Suprapubic skin (tissue), 4 donors: ENCODE measurements at regions not wholly inside any gene's neighbourhood (a gene's known extent, or its start where the extent isn't known, plus 50 kb on each side); places are given as distances from the start of the nearest gene placed in this dataset.

Source experiments
- DNase-seq, 2 donors: peaks; one replicate each; pipeline ENCODE4 v3.0.0-alpha.2; 2019; ENCODE audit warnings: low spot score in 2 of 2
- H3K27ac ChIP-seq: fragments of 200-600 bp; sonication (generic); one replicate; pipeline ENCODE4 v1.5.1; 2019
- H3K27me3 ChIP-seq: fragments of 200-600 bp; sonication (generic); one replicate; pipeline ENCODE4 v1.5.1; 2019
- H3K36me3 ChIP-seq: fragments of 200-600 bp; sonication (generic); one replicate; pipeline ENCODE4 v1.5.1; 2019
- H3K4me1 ChIP-seq: fragments of 200-600 bp; sonication (generic); one replicate; pipeline ENCODE4 v1.5.1; 2019
- H3K4me3 ChIP-seq: fragments of 200-600 bp; sonication (generic); one replicate; pipeline ENCODE4 v1.5.1; 2019; ENCODE audit warnings: mild to moderate bottlenecking
- H3K9me3 ChIP-seq: fragments of 200-600 bp; sonication (generic); one replicate; pipeline ENCODE4 v1.5.1; 2019
- EP300 ChIP-seq: sonication (generic); formaldehyde crosslinking; IDR thresholded peaks from one replicate; pipeline ENCODE4 v1.6.1; 2017; ENCODE audit warnings: antibody characterized with exemption
- POLR2A ChIP-seq, 2 donors: fragments of 450-650 bp; IDR thresholded peaks; one replicate each; pipeline ENCODE4 v1.6.1; 2017; ENCODE audit warnings: antibody characterized with exemption in 2 of 2, mild to moderate bottlenecking in 2 of 2, moderate library complexity in 2 of 2
- POLR2AphosphoS5 ChIP-seq, 3 donors: sonication (generic); formaldehyde crosslinking; IDR thresholded peaks; one replicate each; pipeline ENCODE4 v1.6.1; 2017; ENCODE audit warnings: antibody characterized with exemption in 3 of 3
- WGBS: methylation state at CpG from one replicate; pipeline ENCODE4 v1.1.5; 2018; 5-methylcytosine and 5-hydroxymethylcytosine counted together
- TF ChIP-seq, protein P1 (sequence below), 2 donors: fragments of 200-600 bp in 1 of 2; fragments of 450-650 bp in 1 of 2; sonication (generic) in 1 of 2; IDR thresholded peaks; one replicate each; pipeline ENCODE4 v1.5.1; 2016 to 2019; ENCODE audit warnings: antibody characterized with exemption in 2 of 2, mild to moderate bottlenecking in 1 of 2, moderate library complexity in 1 of 2

- Histone ChIP-seq H3K27ac (no peak overlapping the region), H3K4me1 (no peaks in the 10 kb centered on the region), H3K36me3 (no peaks in the 10 kb centered on the region), H3K9me3 (no peaks in the 10 kb centered on the region), H3K4me3 (no peak overlapping the region), H3K27me3 (no peaks in the 10 kb centered on the region)
- DNase-seq = no peak
- 69% methylated on average over 2 of the region's 2 CpGs for WGBS
- TF ChIP-seq, protein P1, sequence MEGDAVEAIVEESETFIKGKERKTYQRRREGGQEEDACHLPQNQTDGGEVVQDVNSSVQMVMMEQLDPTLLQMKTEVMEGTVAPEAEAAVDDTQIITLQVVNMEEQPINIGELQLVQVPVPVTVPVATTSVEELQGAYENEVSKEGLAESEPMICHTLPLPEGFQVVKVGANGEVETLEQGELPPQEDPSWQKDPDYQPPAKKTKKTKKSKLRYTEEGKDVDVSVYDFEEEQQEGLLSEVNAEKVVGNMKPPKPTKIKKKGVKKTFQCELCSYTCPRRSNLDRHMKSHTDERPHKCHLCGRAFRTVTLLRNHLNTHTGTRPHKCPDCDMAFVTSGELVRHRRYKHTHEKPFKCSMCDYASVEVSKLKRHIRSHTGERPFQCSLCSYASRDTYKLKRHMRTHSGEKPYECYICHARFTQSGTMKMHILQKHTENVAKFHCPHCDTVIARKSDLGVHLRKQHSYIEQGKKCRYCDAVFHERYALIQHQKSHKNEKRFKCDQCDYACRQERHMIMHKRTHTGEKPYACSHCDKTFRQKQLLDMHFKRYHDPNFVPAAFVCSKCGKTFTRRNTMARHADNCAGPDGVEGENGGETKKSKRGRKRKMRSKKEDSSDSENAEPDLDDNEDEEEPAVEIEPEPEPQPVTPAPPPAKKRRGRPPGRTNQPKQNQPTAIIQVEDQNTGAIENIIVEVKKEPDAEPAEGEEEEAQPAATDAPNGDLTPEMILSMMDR (IDR thresholded peaks at IDR 0.05) = no peak
- TF ChIP-seq POLR2AphosphoS5 (IDR thresholded peaks at IDR 0.05) = no peak
- no peak for TF ChIP-seq POLR2A (IDR thresholded peaks at IDR 0.05)
- TF ChIP-seq EP300 = no peak
Measured at GRCh38 chr4:143036443-143036842, 148.3 kb upstream of the USP38 start.

GRCh38 chr4:143046454-143046853, 138.3 kb upstream of the USP38 start:
- Histone ChIP-seq H3K27ac (no peak overlapping the region), H3K27me3 (no peaks in the 10 kb centered on the region), H3K4me3 (no peak overlapping the region), H3K9me3 (no peaks in the 10 kb centered on the region), H3K36me3 (no peaks in the 10 kb centered on the region), H3K4me1 (no peaks in the 10 kb centered on the region)
- TF ChIP-seq EP300 (no peak), POLR2A (IDR thresholded peaks at IDR 0.05) (no peak), POLR2AphosphoS5 (IDR thresholded peaks at IDR 0.05) (no peak)
- TF ChIP-seq, protein P1 (IDR thresholded peaks at IDR 0.05) = no peak
- DNase-seq = no peak
- 74% methylated on average over 4 of the region's 4 CpGs for WGBS

- Histone ChIP-seq H3K9me3 (no peaks in the 10 kb centered on the region), H3K36me3 (no peaks in the 10 kb centered on the region), H3K4me1 (no peaks in the 10 kb centered on the region), H3K27ac (no peak overlapping the region), H3K4me3 (no peak overlapping the region), H3K27me3 (no peaks in the 10 kb centered on the region)
- no peak for DNase-seq
- 89% methylated on average over 4 of the region's 4 CpGs for WGBS
- TF ChIP-seq POLR2AphosphoS5 (IDR thresholded peaks at IDR 0.05) (no peak), EP300 (no peak), POLR2A (IDR thresholded peaks at IDR 0.05) (no peak)
- TF ChIP-seq, protein P1 (IDR thresholded peaks at IDR 0.05) = no peak
Measured at GRCh38 chr4:143046906-143047305, 137.8 kb upstream of the USP38 start.

GRCh38 chr4:143054971-143055370, 129.7 kb upstream of the USP38 start:
- Histone ChIP-seq H3K27me3 (no peaks in the 10 kb centered on the region), H3K4me3 (no peak overlapping the region), H3K27ac (no peak overlapping the region), H3K36me3 (no peaks in the 10 kb centered on the region), H3K4me1 (no peaks in the 10 kb centered on the region), H3K9me3 (no peaks in the 10 kb centered on the region)
- WGBS = 57% methylated on average over 1 of the region's 1 CpG
- DNase-seq = no peak
- no peak for TF ChIP-seq EP300
- TF ChIP-seq POLR2AphosphoS5 (IDR thresholded peaks at IDR 0.05) = no peak
- no peak for TF ChIP-seq POLR2A (IDR thresholded peaks at IDR 0.05)
- TF ChIP-seq, protein P1 (IDR thresholded peaks at IDR 0.05) = no peak

DNA sequence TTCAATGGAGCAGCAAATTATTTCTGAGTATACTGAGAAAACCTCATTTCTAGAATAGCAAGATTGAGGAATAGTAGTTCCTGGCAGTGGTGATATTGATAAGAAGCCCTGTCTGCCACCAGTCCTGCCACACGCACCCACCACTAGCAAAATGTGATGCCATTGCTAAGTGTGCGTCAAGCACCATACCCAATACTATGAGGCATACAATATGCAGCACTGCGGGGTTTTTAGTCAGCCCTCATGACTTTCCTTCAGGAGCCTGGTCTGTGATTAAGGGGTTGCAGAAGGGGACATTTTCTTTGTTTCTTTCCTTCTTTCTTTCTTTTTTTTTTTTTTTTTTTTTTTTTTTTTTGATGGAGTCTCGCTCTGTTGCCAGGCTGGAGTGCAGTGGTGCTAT, 128.7 kb upstream of the USP38 start:
- Histone ChIP-seq H3K27ac (no peak overlapping the region), H3K36me3 (no peaks in the 10 kb centered on the region), H3K9me3 (no peaks in the 10 kb centered on the region), H3K4me3 (no peak overlapping the region), H3K27me3 (no peaks in the 10 kb centered on the region), H3K4me1 (no peaks in the 10 kb centered on the region)
- 95% methylated on average over 4 of the region's 4 CpGs for WGBS
- TF ChIP-seq, protein P1 (IDR thresholded peaks at IDR 0.05) = no peak
- TF ChIP-seq POLR2A (IDR thresholded peaks at IDR 0.05) (no peak), EP300 (no peak), POLR2AphosphoS5 (IDR thresholded peaks at IDR 0.05) (no peak)
- DNase-seq = no peak
